DND-41 (cell line): ENCODE measurements at regions not wholly inside any gene's neighbourhood (a gene's known extent, or its start where the extent isn't known, plus 50 kb on each side); places are given as distances from the start of the nearest gene placed in this dataset.
"Not testable (repeated sequence)": the region's sequence is repeated elsewhere in the genome, so short reads cannot be mapped to it uniquely, and the experiment has no call there.

Experiments
- ATAC-seq: fragments of 200-7000 bp; cut with Tn5 transposase; 3 replicates; pipeline ENCODE4 v1.9.1; 2021; ENCODE audit warnings: low read depth; ENCODE audit not compliant: insufficient read depth
- DNase-seq: peaks from one replicate; pipeline ENCODE4 v3.0.0-alpha.2; 2020
- H2AFZ ChIP-seq: 2 replicates; pipeline ENCODE4 v1.6.0; 2012; ENCODE audit warnings: low read depth, low read length
- H3K27ac ChIP-seq: 2 replicates; pipeline ENCODE4 v1.5.1; 2012; ENCODE audit warnings: low read length, inconsistent platforms
- H3K27me3 ChIP-seq: fragments of 200-600 bp; sonication (generic); 2 replicates; pipeline ENCODE4 v1.6.0; 2012; ENCODE audit warnings: low read length, mild to moderate bottlenecking, inconsistent platforms; ENCODE audit not compliant: insufficient read depth, poor library complexity
- H3K36me3 ChIP-seq: 2 replicates; pipeline ENCODE4 v1.5.1; 2012; ENCODE audit warnings: low read length, inconsistent platforms; ENCODE audit not compliant: insufficient read depth
- H3K4me1 ChIP-seq: 2 replicates; pipeline ENCODE4 v1.5.1; 2012; ENCODE audit warnings: mild to moderate bottlenecking, low read length; ENCODE audit not compliant: insufficient read depth
- H3K4me2 ChIP-seq: 2 replicates; pipeline ENCODE4 v1.6.0; 2012; ENCODE audit warnings: mild to moderate bottlenecking, moderate library complexity, low read length, inconsistent platforms; ENCODE audit not compliant: insufficient read depth
- H3K4me3 ChIP-seq, 2 experiments: fragments of 200-600 bp in 1 of 2; shearing (Covaris generic) in 1 of 2; 2 replicates each; pipeline ENCODE4 v1.5.1; 2012 to 2016; ENCODE audit warnings: inconsistent platforms in 2 of 2, low read length in 2 of 2, mild to moderate bottlenecking in 2 of 2, low read depth in 1 of 2, moderate library complexity in 1 of 2
- H3K79me2 ChIP-seq: 2 replicates; pipeline ENCODE4 v1.6.0; 2012; ENCODE audit warnings: low read length, inconsistent platforms; ENCODE audit not compliant: insufficient read depth
- H3K9ac ChIP-seq: 2 replicates; pipeline ENCODE4 v1.6.0; 2012; ENCODE audit warnings: low read depth, mild to moderate bottlenecking, inconsistent platforms, low read length, moderate library complexity
- H3K9me3 ChIP-seq: 2 replicates; pipeline ENCODE4 v1.5.1; 2012; ENCODE audit warnings: low read length, moderate library complexity, mild to moderate bottlenecking, inconsistent platforms; ENCODE audit not compliant: insufficient read depth, severe bottlenecking
- H4K20me1 ChIP-seq: 2 replicates; pipeline ENCODE4 v1.6.0; 2012; ENCODE audit warnings: low read length; ENCODE audit not compliant: insufficient read depth
- EZH2 ChIP-seq: IDR thresholded peaks from 3 replicates; pipeline ENCODE4 v1.6.1; 2012; ENCODE audit warnings: borderline replicate concordance, low read depth, mild to moderate bottlenecking, moderate library complexity, low read length, inconsistent platforms; ENCODE audit not compliant: severe bottlenecking
- TF ChIP-seq, protein P1 (sequence below): IDR thresholded peaks from 2 replicates; pipeline ENCODE4 v1.5.1; 2012; ENCODE audit warnings: borderline replicate concordance, low read length, moderate library complexity, mild to moderate bottlenecking; ENCODE audit not compliant: poor library complexity, severe bottlenecking; ENCODE audit errors: extremely low read depth

DNA sequence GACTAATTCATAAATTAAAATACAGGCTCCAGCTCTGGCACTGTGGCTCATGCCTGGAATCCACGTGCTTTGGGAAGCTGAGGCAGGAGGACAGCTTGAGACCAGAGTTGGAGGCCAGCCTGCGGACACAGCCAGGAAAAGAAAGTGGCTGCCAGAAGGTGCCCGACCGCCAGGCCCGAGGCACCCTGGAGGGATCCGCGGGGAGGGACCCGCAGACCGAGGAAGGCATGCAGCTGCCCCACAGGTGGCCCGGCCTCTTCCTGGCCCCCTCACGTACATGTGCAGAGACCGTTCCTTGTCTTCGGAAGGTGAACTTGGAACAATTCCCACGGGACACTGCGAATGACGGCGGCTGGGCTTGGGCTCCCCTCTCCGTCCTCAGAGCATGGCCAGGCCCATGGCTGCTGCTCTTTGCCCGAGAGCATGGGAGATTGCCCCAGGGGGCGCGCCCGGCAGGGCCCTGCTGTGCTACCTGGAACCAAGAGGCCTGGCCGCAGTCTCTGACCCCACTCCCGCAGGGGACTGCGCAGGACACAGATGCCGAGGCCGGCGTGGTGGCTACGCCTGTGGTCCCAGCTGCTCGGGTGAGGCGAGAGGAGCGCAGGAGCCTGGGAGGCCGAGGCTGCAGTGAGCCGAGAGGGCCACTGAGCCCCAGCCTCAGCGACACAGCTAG is 55.6 kb upstream of the IMP4 start:
- H3K36me3 ChIP-seq, result no peaks in the 10 kb centered on the region
- no peak overlapping the region for H3K27ac ChIP-seq
- H3K9me3 ChIP-seq, result no peaks in the 10 kb centered on the region
- H2AFZ ChIP-seq, result no peak overlapping the region
- H3K4me3 ChIP-seq, result no peak overlapping the region
- no peaks in the 10 kb centered on the region for H3K79me2 ChIP-seq
- TF ChIP-seq, protein P1, sequence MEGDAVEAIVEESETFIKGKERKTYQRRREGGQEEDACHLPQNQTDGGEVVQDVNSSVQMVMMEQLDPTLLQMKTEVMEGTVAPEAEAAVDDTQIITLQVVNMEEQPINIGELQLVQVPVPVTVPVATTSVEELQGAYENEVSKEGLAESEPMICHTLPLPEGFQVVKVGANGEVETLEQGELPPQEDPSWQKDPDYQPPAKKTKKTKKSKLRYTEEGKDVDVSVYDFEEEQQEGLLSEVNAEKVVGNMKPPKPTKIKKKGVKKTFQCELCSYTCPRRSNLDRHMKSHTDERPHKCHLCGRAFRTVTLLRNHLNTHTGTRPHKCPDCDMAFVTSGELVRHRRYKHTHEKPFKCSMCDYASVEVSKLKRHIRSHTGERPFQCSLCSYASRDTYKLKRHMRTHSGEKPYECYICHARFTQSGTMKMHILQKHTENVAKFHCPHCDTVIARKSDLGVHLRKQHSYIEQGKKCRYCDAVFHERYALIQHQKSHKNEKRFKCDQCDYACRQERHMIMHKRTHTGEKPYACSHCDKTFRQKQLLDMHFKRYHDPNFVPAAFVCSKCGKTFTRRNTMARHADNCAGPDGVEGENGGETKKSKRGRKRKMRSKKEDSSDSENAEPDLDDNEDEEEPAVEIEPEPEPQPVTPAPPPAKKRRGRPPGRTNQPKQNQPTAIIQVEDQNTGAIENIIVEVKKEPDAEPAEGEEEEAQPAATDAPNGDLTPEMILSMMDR, result no peak
- TF ChIP-seq EZH2, result no peak
- no peak overlapping the region for H3K9ac ChIP-seq
- H3K4me1 ChIP-seq, result no peaks in the 10 kb centered on the region
- H3K27me3 ChIP-seq, result no peaks in the 10 kb centered on the region
- no peaks in the 10 kb centered on the region for H4K20me1 ChIP-seq
- no peak for ATAC-seq
- no peak for DNase-seq
- H3K4me2 ChIP-seq, result no peak overlapping the region

DNA sequence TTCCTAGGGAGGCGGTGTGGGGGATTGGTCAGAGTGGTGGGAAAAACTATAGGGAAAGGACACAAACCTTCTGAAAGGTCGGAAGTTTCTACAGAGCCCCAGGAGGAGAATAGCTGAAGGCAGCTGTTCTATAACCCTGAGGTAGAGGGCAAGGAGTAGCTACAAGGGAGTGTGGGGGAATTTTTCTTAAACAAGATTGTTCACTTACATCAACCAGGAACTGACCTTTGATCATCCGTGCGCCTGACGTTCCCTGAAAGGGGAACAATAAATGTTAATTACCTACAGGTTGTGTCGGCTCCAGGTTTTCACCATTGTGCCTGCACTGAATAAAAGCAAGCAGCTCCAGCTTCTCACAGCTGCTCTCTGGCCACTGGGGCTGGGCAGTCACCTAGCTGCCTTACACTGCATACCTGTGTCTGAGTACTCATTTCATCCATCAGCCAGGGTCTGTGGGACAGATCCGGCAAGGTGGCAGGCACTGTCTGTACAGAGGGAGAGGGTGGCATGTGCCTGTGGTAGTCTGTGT is 59.3 kb upstream of the IMP4 start:
- H3K9ac ChIP-seq, H3K4me3 ChIP-seq, H4K20me1 ChIP-seq, H2AFZ ChIP-seq, DNase-seq, H3K4me2 ChIP-seq, H3K27me3 ChIP-seq, H3K27ac ChIP-seq, H3K79me2 ChIP-seq, ATAC-seq, H3K36me3 ChIP-seq, H3K4me1 ChIP-seq, H3K9me3 ChIP-seq: not testable (repeated sequence)

DNA sequence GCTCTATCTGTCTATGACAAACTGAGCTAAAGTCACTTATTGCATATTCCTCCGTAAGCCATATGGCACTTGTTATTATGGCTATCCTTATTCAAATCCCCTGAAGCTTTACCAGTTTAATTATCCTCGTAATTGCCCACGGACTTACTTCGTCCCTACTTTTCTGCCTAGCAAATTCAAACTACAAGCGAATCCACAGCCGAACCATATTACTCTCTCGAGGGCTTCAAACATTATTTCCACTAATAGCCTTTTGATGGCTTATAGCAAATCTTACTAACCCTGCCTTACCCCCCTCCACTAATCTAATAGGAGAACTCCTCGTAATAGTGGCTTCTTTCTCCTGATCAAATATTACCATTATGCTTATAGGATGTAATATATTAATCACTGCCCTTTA is 63.1 kb upstream of the IMP4 start:
- not testable (repeated sequence) for H2AFZ ChIP-seq, H3K4me3 ChIP-seq, H4K20me1 ChIP-seq, H3K9me3 ChIP-seq, H3K27me3 ChIP-seq, DNase-seq, H3K79me2 ChIP-seq, H3K36me3 ChIP-seq, H3K27ac ChIP-seq, H3K4me2 ChIP-seq, H3K9ac ChIP-seq, ATAC-seq, H3K4me1 ChIP-seq

DNA sequence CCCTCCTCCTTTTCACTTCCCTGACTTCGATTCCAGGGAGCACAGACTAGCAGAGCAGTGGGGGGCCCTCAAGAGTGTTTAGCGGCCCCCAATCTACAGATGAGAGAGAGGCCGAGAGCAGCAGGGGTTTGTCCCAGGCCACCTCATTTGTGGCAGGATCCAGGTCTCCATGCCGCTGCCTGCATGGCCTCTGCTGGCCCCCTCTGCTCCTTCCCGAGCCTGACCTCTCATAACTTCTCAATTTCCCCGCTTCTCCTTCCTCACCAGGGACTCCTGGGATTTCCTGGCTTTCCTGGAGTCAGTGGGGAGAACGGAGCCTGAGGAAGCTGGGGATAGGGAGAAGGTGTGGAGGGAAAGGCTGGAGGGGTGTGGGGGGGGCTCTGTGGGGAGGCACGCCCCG is 70.1 kb upstream of the TUBA3E start:
- DNase-seq, H3K79me2 ChIP-seq, H3K9me3 ChIP-seq, H4K20me1 ChIP-seq, H3K27me3 ChIP-seq, H3K9ac ChIP-seq, H3K27ac ChIP-seq, H3K36me3 ChIP-seq, H3K4me1 ChIP-seq, H2AFZ ChIP-seq, H3K4me2 ChIP-seq, H3K4me3 ChIP-seq, ATAC-seq: not testable (repeated sequence)

DNA sequence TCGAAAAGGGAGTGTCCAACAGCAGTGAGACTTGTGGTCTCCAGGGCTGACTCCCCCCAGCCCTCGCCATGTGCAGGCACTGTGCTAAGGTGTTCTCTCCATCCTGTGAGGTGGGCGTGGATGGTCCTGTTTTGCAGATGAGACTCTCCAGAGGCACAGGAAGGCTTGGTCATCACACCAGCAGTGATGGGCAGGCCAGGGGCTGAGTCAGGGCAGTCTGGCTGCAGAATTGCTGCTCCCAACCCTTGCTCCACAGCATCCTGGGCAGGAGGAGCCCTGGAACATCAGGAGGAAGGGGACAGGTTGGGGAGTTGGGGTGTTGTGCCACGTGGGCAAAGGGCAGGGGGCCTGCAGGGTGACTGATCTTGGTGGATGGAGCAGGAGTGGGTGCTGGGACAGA is 69.3 kb upstream of the TUBA3E start:
- H3K4me2 ChIP-seq, H2AFZ ChIP-seq, H3K9me3 ChIP-seq, H3K36me3 ChIP-seq, ATAC-seq, H3K4me1 ChIP-seq, H3K4me3 ChIP-seq, H3K9ac ChIP-seq, H3K27me3 ChIP-seq, H3K79me2 ChIP-seq, H3K27ac ChIP-seq, H4K20me1 ChIP-seq, DNase-seq: not testable (repeated sequence)

DNA sequence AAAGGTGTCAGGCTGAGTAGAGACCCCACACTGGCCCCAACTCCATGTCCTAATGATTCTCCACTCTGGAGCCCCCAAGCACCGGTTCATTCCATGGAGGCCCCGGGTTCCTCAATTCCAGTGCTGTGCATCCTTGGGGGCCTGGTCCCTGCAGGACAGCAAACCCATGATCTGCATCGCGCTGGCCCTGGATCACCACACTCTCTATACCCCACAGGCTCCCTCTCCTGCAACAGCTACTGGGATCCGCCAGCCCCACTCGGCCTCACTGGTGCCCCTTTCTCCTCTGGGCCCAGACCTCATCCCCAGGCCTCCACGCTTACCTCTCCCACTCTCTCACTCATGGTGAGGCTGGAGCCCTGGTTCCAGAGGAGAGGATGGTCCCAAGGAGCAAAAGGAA is 68.6 kb upstream of the TUBA3E start:
- not testable (repeated sequence) for H3K79me2 ChIP-seq, H3K27me3 ChIP-seq, DNase-seq, H3K9ac ChIP-seq, H3K9me3 ChIP-seq, H2AFZ ChIP-seq, H3K4me2 ChIP-seq, ATAC-seq, H3K4me3 ChIP-seq, H3K4me1 ChIP-seq, H3K27ac ChIP-seq, H3K36me3 ChIP-seq, H4K20me1 ChIP-seq

DNA sequence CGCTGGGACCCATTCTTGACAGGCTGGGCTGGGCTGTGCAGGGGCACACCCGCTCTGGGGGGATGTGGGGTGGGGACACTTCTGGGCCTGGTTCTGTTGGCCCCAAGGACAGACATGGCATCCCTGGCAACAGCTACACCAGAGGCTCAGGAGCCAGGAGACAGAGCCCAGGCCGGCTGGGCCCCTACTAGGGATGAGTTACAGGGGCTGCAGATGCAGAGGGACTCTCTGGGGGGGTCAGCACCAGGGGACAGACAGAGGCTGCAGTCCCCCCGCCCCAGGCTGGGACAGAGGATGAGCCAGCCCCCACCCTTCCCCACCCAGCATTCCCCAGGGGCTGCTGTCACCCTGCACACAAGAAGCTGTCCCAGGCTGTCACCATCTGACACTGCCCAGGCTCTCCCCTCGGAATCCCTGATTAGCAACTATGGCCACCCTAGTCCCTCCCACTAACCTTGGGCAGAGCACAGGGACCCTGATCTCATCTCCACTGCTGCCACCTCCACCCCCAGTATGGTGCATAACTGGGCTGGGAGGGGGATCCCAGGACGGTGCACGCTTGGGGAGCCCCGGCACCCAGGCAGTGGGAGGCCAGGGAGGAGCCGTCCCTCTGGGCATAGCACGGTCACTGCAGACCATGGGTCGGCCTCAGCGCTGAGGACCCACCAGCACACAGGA is 67.5 kb upstream of the TUBA3E start:
- H3K9ac ChIP-seq, H3K27me3 ChIP-seq, H3K4me2 ChIP-seq, H3K79me2 ChIP-seq, H3K9me3 ChIP-seq, DNase-seq, H3K4me1 ChIP-seq, H2AFZ ChIP-seq, H3K4me3 ChIP-seq, H4K20me1 ChIP-seq, H3K27ac ChIP-seq, ATAC-seq, H3K36me3 ChIP-seq: not testable (repeated sequence)
